ENCODE measurements at regions not wholly inside any gene's neighbourhood (a gene's known extent, or its start where the extent isn't known, plus 50 kb on each side); places are given as distances from the start of the nearest gene placed in this dataset.

- no peak for TF ChIP-seq CTCF (IDR thresholded peaks at IDR 0.05)
- TF ChIP-seq POLR2A (IDR thresholded peaks at IDR 0.05): no peak
Measured at GRCh38 chr20:4606051-4606450, 80.2 kb upstream of the PRNP start.

Measured in right lobe of liver (tissue), 4 donors.